HG03039 (cell line): ENCODE measurements at regions not wholly inside any gene's neighbourhood (a gene's known extent, or its start where the extent isn't known, plus 50 kb on each side); places are given as distances from the start of the nearest gene placed in this dataset.
"Not testable (repeated sequence)": the region's sequence is repeated elsewhere in the genome, so short reads cannot be mapped to it uniquely, and the experiment has no call there.

ENCODE experiments used
- ATAC-seq: cut with Tn5 transposase; IDR thresholded peaks from one replicate; pipeline ENCODE4 v1.9.1; 2021; ENCODE audit warnings: mild to moderate bottlenecking, moderate library complexity; ENCODE audit not compliant: unreplicated experiment

DNA sequence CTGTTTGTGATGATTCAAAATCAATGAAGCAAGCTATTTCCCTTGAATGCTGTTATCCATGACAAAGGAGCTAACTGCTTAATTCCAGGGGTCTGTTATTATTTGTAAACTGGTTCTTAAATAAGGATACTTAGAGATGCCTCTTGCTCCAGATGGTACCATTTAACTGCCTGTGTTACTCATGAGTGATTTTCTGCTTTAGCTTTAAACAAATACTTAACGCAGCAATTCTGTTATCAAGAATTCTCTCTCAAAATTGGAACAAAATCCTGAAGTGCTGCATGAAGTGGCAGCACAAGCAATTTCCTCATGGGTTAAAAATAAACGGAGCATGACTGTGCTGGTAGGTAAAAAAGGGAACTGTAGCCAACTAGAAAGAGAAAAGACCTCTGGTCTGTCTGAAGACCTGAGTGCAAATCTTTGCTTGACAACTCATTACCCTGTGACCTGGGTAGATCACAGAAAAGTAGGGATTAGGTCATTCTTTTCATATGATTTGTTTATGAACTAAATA, 62.5 kb upstream of the GBE1 start:
- peak; percentile 96 for ATAC-seq

DNA sequence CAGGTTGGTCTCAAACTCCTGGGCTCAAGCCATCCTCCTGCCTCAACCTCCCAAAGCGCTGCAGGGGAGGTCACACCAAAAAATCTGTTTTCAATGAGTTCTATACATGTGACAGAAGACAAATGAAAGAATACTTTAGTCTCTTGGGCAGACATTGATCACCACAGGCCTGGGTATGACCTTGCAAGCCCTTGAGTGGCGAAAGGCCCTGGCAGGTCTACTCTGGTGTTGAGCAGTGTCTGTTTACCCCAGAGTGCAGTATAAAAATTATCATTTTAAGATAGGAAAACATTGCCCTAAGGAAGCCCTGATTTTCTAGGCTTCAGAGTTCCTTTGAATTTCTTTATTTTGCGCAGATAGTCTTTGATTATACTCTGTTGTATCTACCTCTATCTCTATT, 61.6 kb upstream of the GBE1 start:
- no peak for ATAC-seq

DNA sequence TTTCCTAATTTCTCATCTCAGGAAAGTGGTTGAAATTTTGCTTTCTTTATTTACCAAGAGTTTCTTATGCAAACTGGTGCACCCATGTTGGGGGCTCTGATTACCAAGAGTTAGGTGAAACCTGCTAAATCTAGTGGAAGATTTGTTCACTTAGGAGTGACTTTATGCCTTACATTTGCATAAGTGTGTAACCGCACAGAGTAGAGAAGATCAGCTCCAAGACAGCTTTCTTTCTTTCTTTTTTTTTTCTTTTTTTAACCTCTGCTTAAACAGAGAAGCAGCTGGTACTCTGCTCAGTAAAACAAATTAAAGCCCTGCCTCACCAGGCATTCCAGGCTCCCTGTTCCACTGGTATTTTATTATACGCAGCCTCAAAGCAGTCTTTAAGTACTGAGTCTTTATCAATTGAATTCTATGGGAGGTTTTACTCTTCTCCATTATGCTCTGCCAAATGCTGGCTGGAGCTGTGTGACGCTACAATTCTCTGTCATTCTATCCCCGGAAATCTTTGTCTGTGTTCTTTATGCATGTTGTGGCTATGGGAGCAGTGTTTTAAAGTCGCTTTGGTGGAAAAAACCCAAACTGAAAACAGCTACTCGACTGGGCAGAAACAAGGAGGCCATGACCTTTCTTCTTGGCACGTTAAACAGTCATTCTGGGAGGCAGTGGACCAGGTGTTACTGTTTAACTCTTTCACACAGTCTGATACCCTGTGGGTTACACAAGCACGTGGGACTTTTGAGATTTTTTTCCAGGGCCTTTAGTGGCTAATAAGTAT, 55.2 kb upstream of the GBE1 start:
- peak; percentile 98 for ATAC-seq

DNA sequence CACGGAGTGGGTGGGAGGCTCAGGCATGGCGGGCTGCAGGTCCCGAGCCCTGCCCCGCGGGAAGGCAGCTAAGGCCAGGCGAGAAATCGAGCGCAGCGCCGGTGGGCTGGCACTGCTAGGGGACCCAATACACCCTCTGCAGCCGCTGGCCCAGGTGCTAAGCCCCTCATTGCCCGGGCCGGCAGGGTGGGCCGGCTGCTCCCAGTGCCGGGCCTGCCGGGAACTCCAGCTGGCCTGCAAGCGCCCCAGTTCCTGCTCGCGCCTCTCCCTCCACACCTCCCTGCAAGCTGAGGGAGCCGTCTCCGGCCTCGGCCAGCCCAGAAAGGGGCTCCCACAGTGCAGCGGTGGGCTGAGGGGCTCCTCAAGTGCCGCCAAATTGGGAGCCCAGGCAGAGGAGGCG, 50.7 kb upstream of the GBE1 start:
- not testable (repeated sequence) for ATAC-seq
